Adrenal gland (tissue), 5 donors: ENCODE measurements at regions not wholly inside any gene's neighbourhood (a gene's known extent, or its start where the extent isn't known, plus 50 kb on each side); places are given as distances from the start of the nearest gene placed in this dataset.

Experiments
- POLR2A ChIP-seq, 2 donors: fragments of 450-650 bp; IDR thresholded peaks; one replicate each; pipeline ENCODE4 v1.6.1; 2017; ENCODE audit warnings: antibody characterized with exemption in 2 of 2, mild to moderate bottlenecking in 2 of 2, moderate library complexity in 1 of 2
- TF ChIP-seq, protein P1 (sequence below), 6 experiments: fragments of 450-650 bp in 4 of 6; fragments of 200-600 bp in 2 of 6; sonication (generic) in 1 of 6; IDR thresholded peaks; 1 replicate in 5 of 6; 2 replicates in 1 of 6; pipeline versions ENCODE4 v1.5.1 to v1.8.0; 2016 to 2021; ENCODE audit warnings: antibody characterized with exemption in 6 of 6, mild to moderate bottlenecking in 2 of 6, moderate library complexity in 1 of 6
- donor health status: DM: no; HTN: no; CAD: no.

DNA sequence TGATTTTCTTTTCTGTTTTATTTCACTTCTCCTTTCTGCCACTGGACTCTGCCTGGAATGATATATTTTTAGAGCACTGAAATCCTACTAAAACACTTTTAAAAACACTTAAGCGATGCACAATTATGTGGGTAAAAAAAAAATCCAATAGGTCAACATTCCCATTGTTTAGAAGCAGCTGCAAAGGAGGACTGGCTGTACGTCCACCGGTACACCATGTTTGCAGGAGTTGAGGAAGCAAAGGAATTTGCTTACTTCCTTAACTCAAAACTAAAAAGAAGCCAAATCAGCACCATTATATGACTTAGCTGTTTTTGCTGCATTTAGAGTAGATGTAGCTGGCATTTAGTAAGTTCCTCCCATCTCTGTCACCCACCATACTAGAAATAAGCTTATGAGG lies 186.8 kb upstream of the TMTC1 start:
- TF ChIP-seq, protein P1, sequence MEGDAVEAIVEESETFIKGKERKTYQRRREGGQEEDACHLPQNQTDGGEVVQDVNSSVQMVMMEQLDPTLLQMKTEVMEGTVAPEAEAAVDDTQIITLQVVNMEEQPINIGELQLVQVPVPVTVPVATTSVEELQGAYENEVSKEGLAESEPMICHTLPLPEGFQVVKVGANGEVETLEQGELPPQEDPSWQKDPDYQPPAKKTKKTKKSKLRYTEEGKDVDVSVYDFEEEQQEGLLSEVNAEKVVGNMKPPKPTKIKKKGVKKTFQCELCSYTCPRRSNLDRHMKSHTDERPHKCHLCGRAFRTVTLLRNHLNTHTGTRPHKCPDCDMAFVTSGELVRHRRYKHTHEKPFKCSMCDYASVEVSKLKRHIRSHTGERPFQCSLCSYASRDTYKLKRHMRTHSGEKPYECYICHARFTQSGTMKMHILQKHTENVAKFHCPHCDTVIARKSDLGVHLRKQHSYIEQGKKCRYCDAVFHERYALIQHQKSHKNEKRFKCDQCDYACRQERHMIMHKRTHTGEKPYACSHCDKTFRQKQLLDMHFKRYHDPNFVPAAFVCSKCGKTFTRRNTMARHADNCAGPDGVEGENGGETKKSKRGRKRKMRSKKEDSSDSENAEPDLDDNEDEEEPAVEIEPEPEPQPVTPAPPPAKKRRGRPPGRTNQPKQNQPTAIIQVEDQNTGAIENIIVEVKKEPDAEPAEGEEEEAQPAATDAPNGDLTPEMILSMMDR (IDR thresholded peaks at IDR 0.05), result no peak
- TF ChIP-seq POLR2A (IDR thresholded peaks at IDR 0.05), result no peak
